HEK293 (cell line): ENCODE measurements at regions not wholly inside any gene's neighbourhood (a gene's known extent, or its start where the extent isn't known, plus 50 kb on each side); places are given as distances from the start of the nearest gene placed in this dataset.

Experiments
- CTCF ChIA-PET: fragments of 350-600 bp; formaldehyde crosslinking; extraction: SDS; loops from one replicate; lab custom pipeline; 2021; ENCODE audit warnings: antibody characterized with exemption; lab: Yijun Ruan, JAX
- POLR2A ChIA-PET: fragments of 300-600 bp; formaldehyde crosslinking; extraction: SDS; loops from one replicate; lab custom pipeline; 2020; ENCODE audit warnings: antibody characterized with exemption, inconsistent platforms; lab: Yijun Ruan, JAX
- H3K27ac ChIP-seq: fragments of 200-500 bp; sonication (Bioruptor generic); 2 replicates; pipeline ENCODE4 v1.5.1; 2014; ENCODE audit warnings: low read depth, low read length, control low read depth, inconsistent platforms; ENCODE audit errors: extremely low read depth
- H3K36me3 ChIP-seq, 2 experiments: fragments of 200-500 bp in 1 of 2; sonication (Bioruptor generic) in 1 of 2; 1 replicate in 1 of 2; 2 replicates in 1 of 2; pipeline ENCODE4 v1.5.1; 2014 to 2017; ENCODE audit warnings: inconsistent platforms in 2 of 2, low read length in 2 of 2; ENCODE audit not compliant: control insufficient read depth in 2 of 2, insufficient read depth in 1 of 2
- H3K4me1 ChIP-seq: fragments of 200-500 bp; sonication (Bioruptor generic); 2 replicates; pipeline ENCODE4 v1.5.1; 2014; ENCODE audit warnings: mild to moderate bottlenecking, low read length, inconsistent platforms; ENCODE audit not compliant: control insufficient read depth, insufficient read depth
- H3K4me3 ChIP-seq: 2 replicates; pipeline ENCODE4 v1.5.1; 2011; ENCODE audit warnings: low read depth, mild to moderate bottlenecking, control low read depth, low read length, moderate library complexity
- H3K9me3 ChIP-seq: fragments of 200-500 bp; sonication (Bioruptor generic); 2 replicates; pipeline ENCODE4 v1.5.1; 2014; ENCODE audit warnings: low read depth, low read length, inconsistent platforms; ENCODE audit not compliant: control insufficient read depth, insufficient read depth
- BCL11A ChIP-seq: fragments of 450-650 bp; formaldehyde crosslinking; IDR thresholded peaks from 2 replicates; pipeline ENCODE4 v1.5.1; 2016; ENCODE audit warnings: low read depth, missing biosample characterization, missing genetic modification characterization
- GFI1B ChIP-seq: fragments of 450-650 bp; formaldehyde crosslinking; IDR thresholded peaks from 2 replicates; pipeline ENCODE4 v1.5.1; 2016; ENCODE audit warnings: missing biosample characterization, missing genetic modification characterization
- HOXD13 ChIP-seq: sonication (generic); formaldehyde crosslinking; IDR thresholded peaks from 2 replicates; pipeline ENCODE4 v1.8.0; 2022; ENCODE audit warnings: missing genetic modification reagents, borderline replicate concordance
- IKZF3 ChIP-seq: fragments of 450-650 bp; IDR thresholded peaks from 2 replicates; pipeline ENCODE4 v1.5.0; 2018; ENCODE audit warnings: missing biosample characterization, mild to moderate bottlenecking, missing genetic modification characterization, moderate library complexity
- SALL2 ChIP-seq: fragments of 450-650 bp; formaldehyde crosslinking; IDR thresholded peaks from 2 replicates; pipeline ENCODE4 v1.5.0; 2017; ENCODE audit warnings: missing biosample characterization, mild to moderate bottlenecking, missing genetic modification characterization, borderline replicate concordance
- SETDB1 ChIP-seq: IDR thresholded peaks from one replicate; pipeline ENCODE4 v1.6.1; 2017; ENCODE audit warnings: mild to moderate bottlenecking, low read length, moderate library complexity, mixed read lengths; ENCODE audit not compliant: insufficient read length
- ZBTB26 ChIP-seq: fragments of 450-650 bp; formaldehyde crosslinking; optimal IDR thresholded peaks from 2 replicates; pipeline ENCODE3; 2016; ENCODE audit warnings: missing biosample characterization, mild to moderate bottlenecking, missing genetic modification characterization
- ZBTB7A ChIP-seq: fragments of 450-650 bp; formaldehyde crosslinking; IDR thresholded peaks from 2 replicates; pipeline ENCODE4 v1.5.1; 2016; ENCODE audit warnings: low read depth, missing biosample characterization, missing genetic modification characterization
- ZNF184 ChIP-seq: fragments of 450-650 bp; IDR thresholded peaks from 2 replicates; pipeline ENCODE4 v1.5.1; 2018; ENCODE audit warnings: missing biosample characterization, mild to moderate bottlenecking, missing genetic modification characterization
- ZNF292 ChIP-seq: fragments of 450-650 bp; formaldehyde crosslinking; IDR thresholded peaks from 2 replicates; pipeline ENCODE4 v1.5.1; 2016; ENCODE audit warnings: low read depth, missing biosample characterization, missing genetic modification characterization, borderline replicate concordance
- ZNF366 ChIP-seq: fragments of 450-650 bp; formaldehyde crosslinking; conservative IDR thresholded peaks from 2 replicates; pipeline ENCODE4 v1.5.1; 2016; ENCODE audit warnings: missing biosample characterization, missing genetic modification characterization
- ZNF521 ChIP-seq: fragments of 450-650 bp; formaldehyde crosslinking; IDR thresholded peaks from 2 replicates; pipeline ENCODE4 v1.5.1; 2017; ENCODE audit warnings: missing biosample characterization, mild to moderate bottlenecking, missing genetic modification characterization
- ZNF530 ChIP-seq: fragments of 450-650 bp; formaldehyde crosslinking; IDR thresholded peaks from 2 replicates; pipeline ENCODE4 v1.5.1; 2016; ENCODE audit warnings: low read depth, missing biosample characterization, missing genetic modification characterization
- ZNF560 ChIP-seq: fragments of 450-650 bp; formaldehyde crosslinking; IDR thresholded peaks from 2 replicates; pipeline ENCODE4 v1.5.1; 2017; ENCODE audit warnings: missing biosample characterization, missing genetic modification characterization, borderline replicate concordance
- ZNF621 ChIP-seq: fragments of 450-650 bp; formaldehyde crosslinking; IDR thresholded peaks from 2 replicates; pipeline ENCODE4 v1.5.1; 2017; ENCODE audit warnings: missing biosample characterization, missing genetic modification characterization
- ZNF623 ChIP-seq: fragments of 450-650 bp; formaldehyde crosslinking; IDR thresholded peaks from 2 replicates; pipeline ENCODE4 v1.5.1; 2016; ENCODE audit warnings: missing biosample characterization, missing genetic modification characterization
- ZNF776 ChIP-seq: fragments of 450-650 bp; formaldehyde crosslinking; IDR thresholded peaks from 2 replicates; pipeline ENCODE4 v1.5.0; 2017; ENCODE audit warnings: missing biosample characterization, missing genetic modification characterization, borderline replicate concordance
- TF ChIP-seq, protein P1 (sequence below): fragments of 450-650 bp; formaldehyde crosslinking; conservative IDR thresholded peaks from 2 replicates; pipeline ENCODE4 v1.5.1; 2016; ENCODE audit warnings: low read depth, missing biosample characterization, missing genetic modification characterization
- TF ChIP-seq, protein P2 (sequence below): fragments of 450-650 bp; IDR thresholded peaks from 2 replicates; pipeline ENCODE4 v1.5.1; 2018; ENCODE audit warnings: missing biosample characterization, mild to moderate bottlenecking, missing genetic modification characterization
- TF ChIP-seq, protein P3 (sequence below): fragments of 450-650 bp; formaldehyde crosslinking; IDR thresholded peaks from 2 replicates; pipeline ENCODE4 v1.5.1; 2016; ENCODE audit warnings: missing biosample characterization, missing genetic modification characterization

DNA sequence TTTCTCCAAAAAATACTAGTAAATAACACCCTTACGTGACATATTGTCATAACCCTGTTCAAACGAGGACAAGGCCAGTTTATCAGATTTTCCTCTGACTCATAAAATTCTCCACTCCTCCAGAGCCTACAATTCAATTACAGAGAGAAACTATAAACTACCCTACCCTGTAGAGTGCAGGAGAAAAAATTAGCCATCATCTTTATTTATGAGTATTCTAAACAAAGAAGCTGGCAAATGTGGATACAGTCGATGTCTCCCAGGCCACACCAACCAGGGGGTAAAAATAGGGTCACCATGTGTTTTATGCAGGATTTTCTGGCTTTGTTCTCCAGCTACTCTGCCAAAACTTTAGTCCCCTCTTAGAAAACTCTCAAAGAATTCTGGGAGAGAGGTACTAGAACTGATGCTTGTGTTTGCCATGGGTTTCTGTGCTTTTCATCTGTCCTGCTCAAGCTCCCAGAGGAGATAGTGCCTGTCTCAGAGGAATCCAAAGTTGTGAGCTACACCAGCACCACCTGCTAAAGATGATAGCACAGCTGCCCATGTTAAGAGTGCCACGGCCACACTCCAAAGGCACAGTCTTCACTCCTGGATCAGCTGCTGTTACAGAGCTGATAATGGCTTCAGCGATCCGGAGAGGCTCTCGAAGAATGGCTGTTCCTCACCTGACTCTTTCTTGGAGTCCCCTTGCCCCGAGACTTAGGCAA, 150.2 kb downstream of the IMPG2 start:
- H3K4me1 ChIP-seq, result no peaks in the 10 kb centered on the region
- CTCF ChIA-PET, result no interaction called here
- POLR2A ChIA-PET, result no interaction called here
- no peak overlapping the region for H3K4me3 ChIP-seq
- H3K36me3 ChIP-seq, result no peaks in the 10 kb centered on the region
- H3K27ac ChIP-seq, result no peak overlapping the region
- TF ChIP-seq ZNF292 (tag by site-specific recombination) (no peak), SALL2 (tag by site-specific recombination) (no peak), ZNF366 (no peak), ZBTB26 (no peak), ZNF623 (tag by site-specific recombination) (no peak), BCL11A (tag by site-specific recombination) (no peak), ZNF184 (no peak), ZNF530 (tag by site-specific recombination) (no peak), ZNF776 (tag by site-specific recombination) (no peak), SETDB1 (no peak), IKZF3 (no peak), HOXD13 (CRISPR knock-in tag) (no peak), ZNF521 (tag by site-specific recombination) (no peak), GFI1B (no peak), ZBTB7A (tag by site-specific recombination) (no peak), ZNF621 (tag by site-specific recombination) (no peak), ZNF560 (no peak)
- TF ChIP-seq, protein P1, sequence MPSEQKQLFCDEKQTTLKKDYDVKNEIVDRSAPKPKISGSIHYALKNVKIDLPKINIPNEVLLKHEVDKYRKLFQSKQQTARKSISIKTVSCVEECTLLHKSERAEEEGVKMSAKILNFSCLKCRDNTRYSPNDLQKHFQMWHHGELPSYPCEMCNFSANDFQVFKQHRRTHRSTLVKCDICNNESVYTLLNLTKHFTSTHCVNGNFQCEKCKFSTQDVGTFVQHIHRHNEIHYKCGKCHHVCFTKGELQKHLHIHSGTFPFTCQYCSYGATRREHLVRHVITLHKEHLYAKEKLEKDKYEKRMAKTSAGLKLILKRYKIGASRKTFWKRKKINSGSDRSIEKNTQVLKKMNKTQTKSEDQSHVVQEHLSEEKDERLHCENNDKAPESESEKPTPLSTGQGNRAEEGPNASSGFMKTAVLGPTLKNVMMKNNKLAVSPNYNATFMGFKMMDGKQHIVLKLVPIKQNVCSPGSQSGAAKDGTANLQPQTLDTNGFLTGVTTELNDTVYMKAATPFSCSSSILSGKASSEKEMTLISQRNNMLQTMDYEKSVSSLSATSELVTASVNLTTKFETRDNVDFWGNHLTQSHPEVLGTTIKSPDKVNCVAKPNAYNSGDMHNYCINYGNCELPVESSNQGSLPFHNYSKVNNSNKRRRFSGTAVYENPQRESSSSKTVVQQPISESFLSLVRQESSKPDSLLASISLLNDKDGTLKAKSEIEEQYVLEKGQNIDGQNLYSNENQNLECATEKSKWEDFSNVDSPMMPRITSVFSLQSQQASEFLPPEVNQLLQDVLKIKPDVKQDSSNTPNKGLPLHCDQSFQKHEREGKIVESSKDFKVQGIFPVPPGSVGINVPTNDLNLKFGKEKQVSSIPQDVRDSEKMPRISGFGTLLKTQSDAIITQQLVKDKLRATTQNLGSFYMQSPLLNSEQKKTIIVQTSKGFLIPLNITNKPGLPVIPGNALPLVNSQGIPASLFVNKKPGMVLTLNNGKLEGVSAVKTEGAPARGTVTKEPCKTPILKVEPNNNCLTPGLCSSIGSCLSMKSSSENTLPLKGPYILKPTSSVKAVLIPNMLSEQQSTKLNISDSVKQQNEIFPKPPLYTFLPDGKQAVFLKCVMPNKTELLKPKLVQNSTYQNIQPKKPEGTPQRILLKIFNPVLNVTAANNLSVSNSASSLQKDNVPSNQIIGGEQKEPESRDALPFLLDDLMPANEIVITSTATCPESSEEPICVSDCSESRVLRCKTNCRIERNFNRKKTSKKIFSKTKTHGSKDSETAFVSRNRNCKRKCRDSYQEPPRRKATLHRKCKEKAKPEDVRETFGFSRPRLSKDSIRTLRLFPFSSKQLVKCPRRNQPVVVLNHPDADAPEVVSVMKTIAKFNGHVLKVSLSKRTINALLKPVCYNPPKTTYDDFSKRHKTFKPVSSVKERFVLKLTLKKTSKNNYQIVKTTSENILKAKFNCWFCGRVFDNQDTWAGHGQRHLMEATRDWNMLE (tag by site-specific recombination), result no peak
- TF ChIP-seq, protein P2, sequence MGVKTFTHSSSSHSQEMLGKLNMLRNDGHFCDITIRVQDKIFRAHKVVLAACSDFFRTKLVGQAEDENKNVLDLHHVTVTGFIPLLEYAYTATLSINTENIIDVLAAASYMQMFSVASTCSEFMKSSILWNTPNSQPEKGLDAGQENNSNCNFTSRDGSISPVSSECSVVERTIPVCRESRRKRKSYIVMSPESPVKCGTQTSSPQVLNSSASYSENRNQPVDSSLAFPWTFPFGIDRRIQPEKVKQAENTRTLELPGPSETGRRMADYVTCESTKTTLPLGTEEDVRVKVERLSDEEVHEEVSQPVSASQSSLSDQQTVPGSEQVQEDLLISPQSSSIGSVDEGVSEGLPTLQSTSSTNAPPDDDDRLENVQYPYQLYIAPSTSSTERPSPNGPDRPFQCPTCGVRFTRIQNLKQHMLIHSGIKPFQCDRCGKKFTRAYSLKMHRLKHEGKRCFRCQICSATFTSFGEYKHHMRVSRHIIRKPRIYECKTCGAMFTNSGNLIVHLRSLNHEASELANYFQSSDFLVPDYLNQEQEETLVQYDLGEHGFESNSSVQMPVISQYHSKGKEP, result no peak
- TF ChIP-seq, protein P3, sequence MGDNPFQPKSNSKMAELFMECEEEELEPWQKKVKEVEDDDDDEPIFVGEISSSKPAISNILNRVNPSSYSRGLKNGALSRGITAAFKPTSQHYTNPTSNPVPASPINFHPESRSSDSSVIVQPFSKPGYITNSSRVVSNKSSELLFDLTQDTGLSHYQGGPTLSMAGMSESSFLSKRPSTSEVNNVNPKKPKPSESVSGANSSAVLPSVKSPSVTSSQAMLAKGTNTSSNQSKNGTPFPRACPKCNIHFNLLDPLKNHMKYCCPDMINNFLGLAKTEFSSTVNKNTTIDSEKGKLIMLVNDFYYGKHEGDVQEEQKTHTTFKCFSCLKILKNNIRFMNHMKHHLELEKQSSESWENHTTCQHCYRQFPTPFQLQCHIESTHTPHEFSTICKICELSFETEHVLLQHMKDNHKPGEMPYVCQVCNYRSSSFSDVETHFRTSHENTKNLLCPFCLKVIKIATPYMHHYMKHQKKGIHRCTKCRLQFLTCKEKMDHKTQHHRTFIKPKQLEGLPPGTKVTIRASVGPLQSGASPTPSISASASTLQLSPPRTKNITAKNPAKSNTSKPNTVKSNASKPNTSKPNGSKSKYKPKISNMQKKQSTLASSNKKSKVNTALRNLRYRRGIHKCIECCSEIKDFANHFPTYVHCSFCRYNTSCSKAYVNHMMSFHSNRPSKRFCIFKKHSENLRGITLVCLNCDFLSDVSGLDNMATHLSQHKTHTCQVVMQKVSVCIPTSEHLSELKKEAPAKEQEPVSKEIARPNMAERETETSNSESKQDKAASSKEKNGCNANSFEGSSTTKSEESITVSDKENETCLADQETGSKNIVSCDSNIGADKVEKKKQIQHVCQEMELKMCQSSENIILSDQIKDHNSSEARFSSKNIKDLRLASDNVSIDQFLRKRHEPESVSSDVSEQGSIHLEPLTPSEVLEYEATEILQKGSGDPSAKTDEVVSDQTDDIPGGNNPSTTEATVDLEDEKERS (tag by site-specific recombination), result no peak
- no peaks in the 10 kb centered on the region for H3K9me3 ChIP-seq
